CD4-positive, alpha-beta T cell treated with Interleukin-12 subunit alpha and Interleukin-12 subunit beta, for 1 hour (primary cell): ENCODE measurements at regions not wholly inside any gene's neighbourhood (a gene's known extent, or its start where the extent isn't known, plus 50 kb on each side); places are given as distances from the start of the nearest gene placed in this dataset.
"Not testable (repeated sequence)": the region's sequence is repeated elsewhere in the genome, so short reads cannot be mapped to it uniquely, and the experiment has no call there.

Experiments used
- DNase-seq: peaks from one replicate; pipeline ENCODE4 v3.0.0-alpha.2; 2020

- no peak for DNase-seq
Measured at GRCh38 chr3:88812576-88812975, 294.8 kb upstream of the EPHA3 start.

- no peak for DNase-seq
Measured at GRCh38 chr3:88816445-88816844, 291.0 kb upstream of the EPHA3 start.

- DNase-seq: no peak
Measured at GRCh38 chr3:88824666-88825564, 282.5 kb upstream of the EPHA3 start.

GRCh38 chr3:88828466-88828865 is 279.0 kb upstream of the EPHA3 start:
- DNase-seq: no peak

- no peak for DNase-seq
Measured at GRCh38 chr3:88852606-88853005, 254.8 kb upstream of the EPHA3 start.

- DNase-seq: no peak
Measured at GRCh38 chr3:88863196-88863595, 244.2 kb upstream of the EPHA3 start.

- no peak for DNase-seq
Measured at GRCh38 chr3:88876724-88877123, 230.7 kb upstream of the EPHA3 start.

GRCh38 chr3:88879905-88880304 is 227.5 kb upstream of the EPHA3 start:
- DNase-seq: no peak

- no peak for DNase-seq
Measured at GRCh38 chr3:88882121-88882520, 225.3 kb upstream of the EPHA3 start.

- DNase-seq: not testable (repeated sequence)
Measured at GRCh38 chr3:88886624-88887023, 220.8 kb upstream of the EPHA3 start.

- no peak for DNase-seq
Measured at GRCh38 chr3:88896026-88896425, 211.4 kb upstream of the EPHA3 start.

- DNase-seq: no peak
Measured at GRCh38 chr3:88912294-88912877, 195.0 kb upstream of the EPHA3 start.

GRCh38 chr3:88918841-88919240 is 188.6 kb upstream of the EPHA3 start:
- no peak for DNase-seq

- no peak for DNase-seq
Measured at GRCh38 chr3:88921986-88922385, 185.4 kb upstream of the EPHA3 start.

- no peak for DNase-seq
Measured at GRCh38 chr3:88926221-88926620, 181.2 kb upstream of the EPHA3 start.

- no peak for DNase-seq
Measured at GRCh38 chr3:88930611-88931010, 176.8 kb upstream of the EPHA3 start.

GRCh38 chr3:88936831-88937230 is 170.6 kb upstream of the EPHA3 start:
- DNase-seq: no peak

- DNase-seq: no peak
Measured at GRCh38 chr3:88940296-88940695, 167.1 kb upstream of the EPHA3 start.

GRCh38 chr3:88947013-88947412 is 160.4 kb upstream of the EPHA3 start:
- DNase-seq: no peak

- DNase-seq: no peak
Measured at GRCh38 chr3:88954853-88955252, 152.6 kb upstream of the EPHA3 start.

GRCh38 chr3:88955274-88955673 is 152.1 kb upstream of the EPHA3 start:
- no peak for DNase-seq

GRCh38 chr3:88957711-88958439 is 149.5 kb upstream of the EPHA3 start:
- DNase-seq: no peak

GRCh38 chr3:88960019-88960418 is 147.4 kb upstream of the EPHA3 start:
- DNase-seq: no peak

GRCh38 chr3:88963003-88963402 is 144.4 kb upstream of the EPHA3 start:
- no peak for DNase-seq
